Epithelial cell of proximal tubule (primary cell): ENCODE measurements at regions not wholly inside any gene's neighbourhood (a gene's known extent, or its start where the extent isn't known, plus 50 kb on each side); places are given as distances from the start of the nearest gene placed in this dataset.

ENCODE experiments used
- DNase-seq: peaks from one replicate; pipeline ENCODE4 v3.0.0-alpha.2; 2011; ENCODE audit warnings: low read depth
- H3K4me3 ChIP-seq: 2 replicates; pipeline ENCODE4 v1.5.1; 2011; ENCODE audit warnings: low read depth, mild to moderate bottlenecking, low read length
- TF ChIP-seq, protein P1 (sequence below): conservative IDR thresholded peaks from 2 replicates; pipeline ENCODE4 v1.5.1; 2012; ENCODE audit warnings: low read depth, mild to moderate bottlenecking, low read length

GRCh38 chrX:30992381-30992904 is 79.4 kb downstream of the FTHL17 start:
- TF ChIP-seq, protein P1, sequence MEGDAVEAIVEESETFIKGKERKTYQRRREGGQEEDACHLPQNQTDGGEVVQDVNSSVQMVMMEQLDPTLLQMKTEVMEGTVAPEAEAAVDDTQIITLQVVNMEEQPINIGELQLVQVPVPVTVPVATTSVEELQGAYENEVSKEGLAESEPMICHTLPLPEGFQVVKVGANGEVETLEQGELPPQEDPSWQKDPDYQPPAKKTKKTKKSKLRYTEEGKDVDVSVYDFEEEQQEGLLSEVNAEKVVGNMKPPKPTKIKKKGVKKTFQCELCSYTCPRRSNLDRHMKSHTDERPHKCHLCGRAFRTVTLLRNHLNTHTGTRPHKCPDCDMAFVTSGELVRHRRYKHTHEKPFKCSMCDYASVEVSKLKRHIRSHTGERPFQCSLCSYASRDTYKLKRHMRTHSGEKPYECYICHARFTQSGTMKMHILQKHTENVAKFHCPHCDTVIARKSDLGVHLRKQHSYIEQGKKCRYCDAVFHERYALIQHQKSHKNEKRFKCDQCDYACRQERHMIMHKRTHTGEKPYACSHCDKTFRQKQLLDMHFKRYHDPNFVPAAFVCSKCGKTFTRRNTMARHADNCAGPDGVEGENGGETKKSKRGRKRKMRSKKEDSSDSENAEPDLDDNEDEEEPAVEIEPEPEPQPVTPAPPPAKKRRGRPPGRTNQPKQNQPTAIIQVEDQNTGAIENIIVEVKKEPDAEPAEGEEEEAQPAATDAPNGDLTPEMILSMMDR = no peak
- H3K4me3 ChIP-seq = no peak overlapping the region
- DNase-seq = no peak

DNA sequence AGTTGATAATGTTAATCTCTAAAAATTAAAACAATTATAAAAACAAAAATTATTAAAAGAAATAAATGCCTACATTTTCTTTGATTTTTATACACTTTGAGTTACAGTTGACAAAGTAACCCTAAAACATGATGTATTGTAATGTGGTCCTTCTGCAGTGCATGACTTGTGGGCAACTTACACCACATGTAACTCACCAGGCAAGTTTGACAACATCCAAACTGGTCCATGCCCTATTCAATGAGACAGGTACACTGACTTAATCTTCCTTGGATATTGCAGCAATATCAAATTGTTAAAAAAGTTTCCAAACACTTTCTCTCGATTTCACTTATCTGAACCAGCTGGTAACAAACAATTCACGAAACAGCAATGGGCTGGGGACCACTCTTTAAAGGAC is 81.5 kb downstream of the FTHL17 start:
- TF ChIP-seq, protein P1 = no peak
- DNase-seq = no peak
- no peak overlapping the region for H3K4me3 ChIP-seq

- H3K4me3 ChIP-seq = no peak overlapping the region
- no peak for DNase-seq
- TF ChIP-seq, protein P1 = no peak
Observed at GRCh38 chrX:30982467-30982866, 89.4 kb downstream of the FTHL17 start.

- TF ChIP-seq, protein P1 = no peak
- no peak for DNase-seq
Observed at GRCh38 chrX:30981968-30982367, 89.9 kb downstream of the FTHL17 start.

DNA sequence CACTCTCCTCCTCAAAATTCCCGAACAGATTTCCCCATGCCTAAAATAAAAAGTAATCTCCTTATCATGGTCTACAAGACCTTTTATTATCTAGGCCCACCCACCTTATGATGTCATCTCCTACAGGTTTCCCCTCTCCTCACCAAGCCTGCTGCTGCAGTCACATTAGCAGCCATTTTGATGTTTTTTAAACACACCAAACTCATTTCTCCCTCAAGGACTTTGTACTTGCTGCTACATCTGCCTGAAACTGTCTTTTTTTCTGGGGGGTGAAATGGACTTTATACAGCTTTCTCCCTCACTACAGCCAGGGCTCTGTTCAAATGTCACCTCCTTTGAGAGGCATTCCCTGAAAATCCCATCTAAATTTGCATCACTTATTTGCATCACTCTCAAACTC is 90.2 kb upstream of the TAB3 start:
- DNase-seq = no peak
- TF ChIP-seq, protein P1 = no peak
- H3K4me3 ChIP-seq = no peak overlapping the region

More at GRCh38 chrX:30981968-30982367, 89.9 kb downstream of the FTHL17 start:
- H3K4me3 ChIP-seq = no peak overlapping the region

- TF ChIP-seq, protein P1 = no peak
- H3K4me3 ChIP-seq = no peak overlapping the region
Observed at GRCh38 chrX:30975467-30975866, 86.4 kb upstream of the TAB3 start.

GRCh38 chrX:30973784-30974427 is 84.9 kb upstream of the TAB3 start:
- TF ChIP-seq, protein P1 = no peak
- no peak for DNase-seq
- H3K4me3 ChIP-seq = no peak overlapping the region

More at GRCh38 chrX:30975467-30975866, 86.4 kb upstream of the TAB3 start:
- no peak for DNase-seq
